ENCODE measurements at regions not wholly inside any gene's neighbourhood (a gene's known extent, or its start where the extent isn't known, plus 50 kb on each side); places are given as distances from the start of the nearest gene placed in this dataset.

DNA sequence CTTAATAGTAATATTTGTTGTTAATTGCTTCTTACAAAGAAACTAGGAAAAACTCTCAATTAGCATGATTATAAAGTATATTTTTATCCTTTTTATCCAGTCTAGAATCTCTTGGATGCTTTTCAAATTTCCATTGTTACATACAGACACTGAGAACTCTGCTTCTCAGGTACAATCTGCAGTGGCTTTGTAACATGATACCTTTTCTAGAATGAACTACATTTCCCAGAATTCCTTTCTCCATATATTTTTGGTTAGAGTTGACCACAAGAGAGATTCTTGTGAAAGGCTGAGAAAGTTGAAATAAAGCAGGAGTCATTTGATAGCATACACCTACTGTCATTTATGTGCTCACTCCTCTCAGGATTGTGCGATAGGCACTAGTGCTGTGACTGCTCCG is 148.6 kb downstream of the SLITRK6 start:
- TF ChIP-seq, protein P1, sequence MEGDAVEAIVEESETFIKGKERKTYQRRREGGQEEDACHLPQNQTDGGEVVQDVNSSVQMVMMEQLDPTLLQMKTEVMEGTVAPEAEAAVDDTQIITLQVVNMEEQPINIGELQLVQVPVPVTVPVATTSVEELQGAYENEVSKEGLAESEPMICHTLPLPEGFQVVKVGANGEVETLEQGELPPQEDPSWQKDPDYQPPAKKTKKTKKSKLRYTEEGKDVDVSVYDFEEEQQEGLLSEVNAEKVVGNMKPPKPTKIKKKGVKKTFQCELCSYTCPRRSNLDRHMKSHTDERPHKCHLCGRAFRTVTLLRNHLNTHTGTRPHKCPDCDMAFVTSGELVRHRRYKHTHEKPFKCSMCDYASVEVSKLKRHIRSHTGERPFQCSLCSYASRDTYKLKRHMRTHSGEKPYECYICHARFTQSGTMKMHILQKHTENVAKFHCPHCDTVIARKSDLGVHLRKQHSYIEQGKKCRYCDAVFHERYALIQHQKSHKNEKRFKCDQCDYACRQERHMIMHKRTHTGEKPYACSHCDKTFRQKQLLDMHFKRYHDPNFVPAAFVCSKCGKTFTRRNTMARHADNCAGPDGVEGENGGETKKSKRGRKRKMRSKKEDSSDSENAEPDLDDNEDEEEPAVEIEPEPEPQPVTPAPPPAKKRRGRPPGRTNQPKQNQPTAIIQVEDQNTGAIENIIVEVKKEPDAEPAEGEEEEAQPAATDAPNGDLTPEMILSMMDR (IDR thresholded peaks at IDR 0.05 in 8 of 11, conservative IDR thresholded peaks at IDR 0.05 in 3 of 11), result no peak
- TF ChIP-seq POLR2A (IDR thresholded peaks at IDR 0.05) (no peak), POLR2AphosphoS5 (IDR thresholded peaks at IDR 0.05) (no peak)
